WTC11 (cell line): ENCODE measurements at regions not wholly inside any gene's neighbourhood (a gene's known extent, or its start where the extent isn't known, plus 50 kb on each side); places are given as distances from the start of the nearest gene placed in this dataset.

ENCODE experiments used
- CTCF ChIP-seq: fragments of 200-600 bp; IDR thresholded peaks from 2 replicates; pipeline ENCODE4 v1.8.0; 2022; ENCODE audit warnings: antibody characterized with exemption
- E2F1 ChIP-seq: sonication (generic); formaldehyde crosslinking; IDR thresholded peaks from 2 replicates; pipeline ENCODE4 v1.8.0; 2022; ENCODE audit warnings: mild to moderate bottlenecking, missing genetic modification reagents
- HMGXB4 ChIP-seq: sonication (generic); formaldehyde crosslinking; IDR thresholded peaks from 2 replicates; pipeline ENCODE4 v1.8.1; 2023; ENCODE audit warnings: mild to moderate bottlenecking, moderate library complexity, missing genetic modification reagents
- SP1 ChIP-seq: sonication (generic); formaldehyde crosslinking; conservative IDR thresholded peaks from 2 replicates; pipeline ENCODE4 v1.8.1; 2022; ENCODE audit warnings: missing genetic modification reagents
- STAT6 ChIP-seq: sonication (generic); formaldehyde crosslinking; conservative IDR thresholded peaks from 2 replicates; pipeline ENCODE4 v1.8.1; 2023; ENCODE audit warnings: mild to moderate bottlenecking, low read depth, missing genetic modification reagents, moderate library complexity
- USF2 ChIP-seq: sonication (generic); formaldehyde crosslinking; IDR thresholded peaks from 2 replicates; pipeline ENCODE4 v1.8.1; 2023; ENCODE audit warnings: mild to moderate bottlenecking, missing genetic modification reagents, moderate library complexity
- ZNF281 ChIP-seq: sonication (generic); formaldehyde crosslinking; IDR thresholded peaks from 2 replicates; pipeline ENCODE4 v1.8.0; 2023; ENCODE audit warnings: mild to moderate bottlenecking, missing genetic modification reagents

- TF ChIP-seq CTCF (no peak), ZNF281 (CRISPR knock-in tag) (no peak), HMGXB4 (CRISPR knock-in tag) (no peak), SP1 (CRISPR knock-in tag) (no peak), E2F1 (CRISPR knock-in tag) (no peak), USF2 (no peak), STAT6 (no peak)
These were observed 59.2 kb upstream of the LRRN1 start for GRCh38 chr3:3740061-3740460.
